A549 (cell line): ENCODE measurements at regions not wholly inside any gene's neighbourhood (a gene's known extent, or its start where the extent isn't known, plus 50 kb on each side); places are given as distances from the start of the nearest gene placed in this dataset.

Source experiments
- ATAC-seq, 2 experiments: fragments of 200-7000 bp in 1 of 2; fragments of >200 bp in 1 of 2; cut with Nextera tagmentation in 1 of 2; cut with Tn5 transposase in 1 of 2; 3 replicates each; pipeline versions ENCODE4 v1.8.0 to v1.9.1; 2018 to 2020; ENCODE audit warnings: mild to moderate bottlenecking in 1 of 2, moderate library complexity in 1 of 2
- CTCF ChIA-PET: fragments of 300-600 bp; sonication (Branson Sonifier 250); formaldehyde crosslinking; extraction: SDS; loops from one replicate; lab custom pipeline; 2021; ENCODE audit warnings: antibody characterized with exemption, inconsistent platforms; lab: Yijun Ruan, JAX
- POLR2A ChIA-PET: fragments of 350-600 bp; formaldehyde crosslinking; extraction: SDS; loops from one replicate; lab custom pipeline; 2021; ENCODE audit warnings: antibody characterized with exemption, inconsistent platforms; lab: Yijun Ruan, JAX
- DNase-seq, 2 experiments: peaks; one replicate each; pipeline versions ENCODE4 v3.0.0 to v3.0.0-alpha.2; 2011 to 2016; ENCODE audit warnings: low read depth in 1 of 2, low spot score in 1 of 2
- FAIRE-seq: peaks from 2 replicates; lab custom pipeline; 2011; peaks lifted over from hg19 to GRCh38; lab: Jason Lieb, UNC
- H3K27ac ChIP-seq, 2 experiments: fragments of >200 bp; sonication (Bioruptor Twin); formaldehyde crosslinking; 3 replicates each; pipeline ENCODE4 v1.5.1; 2016 to 2017
- H3K4me1 ChIP-seq: fragments of >200 bp; sonication (Bioruptor Twin); formaldehyde crosslinking; 3 replicates; pipeline ENCODE4 v1.6.1; 2016
- H3K4me2 ChIP-seq: fragments of >200 bp; sonication (Bioruptor Twin); formaldehyde crosslinking; 3 replicates; pipeline ENCODE4 v1.6.1; 2016
- H3K4me3 ChIP-seq: fragments of >200 bp; sonication (Bioruptor Twin); formaldehyde crosslinking; 3 replicates; pipeline ENCODE4 v1.5.1; 2016
- H3K9me3 ChIP-seq: fragments of >200 bp; sonication (Bioruptor Twin); formaldehyde crosslinking; 3 replicates; pipeline ENCODE4 v1.6.1; 2016
- ATOH8 ChIP-seq: fragments of 250-450 bp; sonication (Bioruptor Pico); IDR thresholded peaks from 2 replicates; pipeline ENCODE4 v1.5.0; 2020; ENCODE audit warnings: low read depth, mild to moderate bottlenecking, moderate library complexity
- BCL3 ChIP-seq: fragments of >200 bp; sonication (Bioruptor Twin); formaldehyde crosslinking; IDR thresholded peaks from 3 replicates; pipeline ENCODE4 v1.6.1; 2016
- CBX8 ChIP-seq: fragments of 200-600 bp; sonication (generic); IDR thresholded peaks from 2 replicates; pipeline ENCODE4 v1.6.1; 2016
- CHD4 ChIP-seq: fragments of 200-600 bp; sonication (generic); IDR thresholded peaks from 2 replicates; pipeline ENCODE4 v1.6.1; 2016; ENCODE audit warnings: antibody characterized with exemption, mild to moderate bottlenecking, borderline replicate concordance
- EHMT2 ChIP-seq: fragments of 200-600 bp; sonication (generic); IDR thresholded peaks from 2 replicates; pipeline ENCODE4 v1.6.1; 2016; ENCODE audit warnings: antibody characterized with exemption, low read depth, mild to moderate bottlenecking, moderate library complexity
- EP300 ChIP-seq, 2 experiments: fragments of >200 bp; sonication (Bioruptor Twin); formaldehyde crosslinking; IDR thresholded peaks; 2 replicates in 1 of 2; 3 replicates in 1 of 2; pipeline ENCODE4 v1.6.1; 2016 to 2017
- ESRRA ChIP-seq: fragments of 150-350 bp; IDR thresholded peaks from 2 replicates; pipeline ENCODE4 v1.6.1; 2014; ENCODE audit warnings: mild to moderate bottlenecking, low read length, borderline replicate concordance
- FOSL2 ChIP-seq, 2 experiments: fragments of 450-650 bp in 1 of 2; fragments of >200 bp in 1 of 2; sonication (Bioruptor Twin) in 1 of 2; formaldehyde crosslinking; IDR thresholded peaks; 2 replicates each; pipeline versions ENCODE4 v1.5.0 to v1.6.1; 2016 to 2020; ENCODE audit warnings: mild to moderate bottlenecking in 1 of 2, moderate library complexity in 1 of 2
- HEYL ChIP-seq: fragments of 250-450 bp; sonication (Bioruptor Pico); IDR thresholded peaks from 2 replicates; pipeline ENCODE4 v1.8.0; 2021; ENCODE audit warnings: mild to moderate bottlenecking, moderate library complexity
- HOXB5 ChIP-seq: fragments of 250-450 bp; sonication (Bioruptor Pico); IDR thresholded peaks from 2 replicates; pipeline ENCODE4 v1.5.0; 2020; ENCODE audit warnings: mild to moderate bottlenecking, moderate library complexity
- JUNB ChIP-seq: fragments of >200 bp; sonication (Bioruptor Twin); formaldehyde crosslinking; IDR thresholded peaks from 2 replicates; pipeline ENCODE4 v1.6.1; 2016
- KDM1A ChIP-seq: fragments of 200-600 bp; sonication (generic); IDR thresholded peaks from 2 replicates; pipeline ENCODE4 v1.6.1; 2016; ENCODE audit warnings: low read depth, mild to moderate bottlenecking
- MAFK ChIP-seq: fragments of 450-650 bp; IDR thresholded peaks from 2 replicates; pipeline ENCODE4 v1.6.1; 2014; ENCODE audit not compliant: partially characterized antibody
- NR3C1 ChIP-seq: fragments of >200 bp; sonication (Bioruptor Twin); formaldehyde crosslinking; IDR thresholded peaks from 3 replicates; pipeline ENCODE4 v1.6.1; 2017
- PBX3 ChIP-seq: IDR thresholded peaks from 2 replicates; pipeline ENCODE4 v1.6.1; 2012
- PHF8 ChIP-seq: fragments of 200-600 bp; sonication (generic); IDR thresholded peaks from 2 replicates; pipeline ENCODE4 v1.6.1; 2016; ENCODE audit warnings: low read depth, mild to moderate bottlenecking, antibody characterized with exemption, moderate library complexity, borderline replicate concordance
- POLR2AphosphoS2 ChIP-seq: conservative IDR thresholded peaks from 2 replicates; pipeline ENCODE4 v1.6.1; 2012; ENCODE audit warnings: low read length, improper control_type of control experiment, inconsistent platforms
- RAD21 ChIP-seq, 2 experiments: fragments of >200 bp in 1 of 2; sonication (Bioruptor Twin) in 1 of 2; formaldehyde crosslinking in 1 of 2; IDR thresholded peaks in 1 of 2; conservative IDR thresholded peaks in 1 of 2; 2 replicates in 1 of 2; 3 replicates in 1 of 2; pipeline ENCODE4 v1.6.1; 2012 to 2018; ENCODE audit warnings: inconsistent platforms in 1 of 2
- RARB ChIP-seq: fragments of 250-450 bp; sonication (Bioruptor Pico); IDR thresholded peaks from 2 replicates; pipeline ENCODE4 v1.8.0; 2021; ENCODE audit warnings: mild to moderate bottlenecking, moderate library complexity
- TP53 ChIP-seq: fragments of 250-450 bp; sonication (Bioruptor Pico); IDR thresholded peaks from 2 replicates; pipeline ENCODE4 v1.5.0; 2021; ENCODE audit warnings: mild to moderate bottlenecking, moderate library complexity
- ZSCAN20 ChIP-seq: fragments of 250-450 bp; sonication (Bioruptor Pico); IDR thresholded peaks from 2 replicates; pipeline ENCODE4 v1.8.0; 2022; ENCODE audit warnings: mild to moderate bottlenecking, moderate library complexity
- WGBS: methylation state at CpG from one replicate; pipeline ENCODE4 v1.1.6; 2017; ENCODE audit errors: missing lambda C conversion rate; 5-methylcytosine and 5-hydroxymethylcytosine counted together
- TF ChIP-seq, protein P1 (sequence below): fragments of >200 bp; sonication (Bioruptor Twin); formaldehyde crosslinking; IDR thresholded peaks from 2 replicates; pipeline ENCODE4 v1.6.1; 2016

DNA sequence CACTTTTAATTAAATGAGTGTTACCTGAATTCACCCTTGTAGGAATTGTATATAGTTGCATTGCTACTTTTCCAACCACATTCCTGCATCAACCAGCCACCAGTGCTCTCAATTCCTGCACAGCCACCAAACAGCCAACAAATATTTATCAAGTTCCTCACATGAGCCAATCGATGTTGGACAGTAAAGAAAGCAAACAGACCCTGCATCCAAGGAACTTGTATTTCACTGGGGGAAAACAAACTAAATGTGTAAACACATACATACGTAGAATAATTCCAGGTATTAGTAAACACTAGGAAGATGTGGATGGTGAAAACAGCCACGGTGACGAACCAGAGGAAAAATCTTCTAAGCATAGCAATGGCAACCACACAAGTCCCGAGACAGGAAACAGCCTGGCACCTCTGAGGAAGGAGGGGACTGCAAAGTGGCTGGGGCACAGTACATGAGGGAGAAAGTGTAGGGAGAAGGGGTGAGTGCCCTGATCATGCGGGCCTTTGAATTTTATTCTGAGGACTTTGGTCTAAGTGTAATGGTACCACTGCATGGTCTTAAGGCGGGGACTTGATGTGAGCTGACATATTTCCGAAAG, 111.2 kb downstream of the XRCC2 start:
- no peak for DNase-seq
- CTCF ChIA-PET = interaction anchor here (1.5 kb wide), 1 partner anchor 228 kb away, joined by 3 read pairs; no protein-coding TSS in a partner anchor
- POLR2A ChIA-PET = no interaction called here

DNA sequence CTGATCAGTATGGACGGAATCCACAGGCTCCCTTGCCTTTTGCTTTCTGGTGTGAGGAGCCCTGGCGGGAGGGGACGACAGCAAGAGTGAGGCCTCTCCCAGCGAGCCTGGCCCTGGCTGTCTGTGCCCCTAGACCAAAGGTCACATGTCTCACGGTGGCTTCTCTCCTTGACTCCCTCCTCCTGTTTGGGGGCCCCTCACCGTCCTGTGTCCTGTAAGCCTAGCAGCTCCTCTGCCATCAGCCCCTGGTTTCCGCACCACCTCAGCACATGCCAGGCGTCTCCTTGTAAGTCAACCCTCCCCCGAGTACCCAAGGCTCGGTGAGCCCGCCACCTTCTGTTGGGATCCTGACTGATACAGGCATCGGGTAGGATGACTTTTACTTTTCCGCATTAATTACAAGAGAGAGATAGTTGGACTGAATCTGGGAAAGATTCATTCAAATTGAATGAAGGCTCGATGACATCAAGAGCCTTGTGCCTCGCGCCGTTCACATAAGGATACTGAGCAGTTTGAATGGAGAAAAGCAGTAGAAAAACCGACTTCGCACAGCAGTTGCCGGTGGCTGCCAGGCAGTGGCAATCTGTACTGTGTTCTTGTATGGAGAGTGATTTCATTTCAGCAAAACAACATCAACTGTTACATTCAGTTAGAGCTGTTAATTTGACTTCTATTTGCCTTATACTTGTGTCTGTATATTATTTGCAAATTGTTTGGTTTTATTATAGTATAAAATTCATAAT, 119.8 kb downstream of the XRCC2 start:
- TF ChIP-seq TP53 (CRISPR knock-in tag) = no peak
- TF ChIP-seq PBX3 = no peak
- no peak for TF ChIP-seq FOSL2 (IDR thresholded peaks at IDR 0.05)
- TF ChIP-seq FOSL2 (CRISPR knock-in tag; IDR thresholded peaks at IDR 0.05) = no peak
- TF ChIP-seq KDM1A = no peak
- TF ChIP-seq POLR2AphosphoS2 = no peak
- TF ChIP-seq EHMT2 = no peak
- no peak for TF ChIP-seq JUNB
- TF ChIP-seq CHD4 = no peak
- TF ChIP-seq CBX8 = no peak
- TF ChIP-seq MAFK = no peak
- no peak for TF ChIP-seq NR3C1
- ATAC-seq (no peak), FAIRE-seq (no peak), DNase-seq (no peak)
- ChIA-PET POLR2A (no interaction called here), CTCF (no interaction called here)
- Histone ChIP-seq H3K4me3 (no peak overlapping the region), H3K4me2 (no peak overlapping the region), H3K4me1 (no peaks in the 10 kb centered on the region), H3K27ac (no peak overlapping the region), H3K9me3 (no peaks in the 10 kb centered on the region)
- WGBS = 84% methylated on average over 20 of the region's 20 CpGs

More for the DNA sequence above, 111.2 kb downstream of the XRCC2 start:
- TF ChIP-seq RARB (CRISPR knock-in tag) (no peak), HEYL (no peak), TP53 (CRISPR knock-in tag) (no peak)
- ATAC-seq = peak in 1 of 2 experiments; percentile 27; a peak in 2 of 6 replicates
- no peak overlapping the region for H3K4me3 ChIP-seq
- no peaks in the 10 kb centered on the region for H3K9me3 ChIP-seq
- H3K27ac ChIP-seq = no peak overlapping the region
- 62% methylated on average over 8 of the region's 8 CpGs for WGBS
- H3K4me1 ChIP-seq = no peaks in the 10 kb centered on the region
- no peak overlapping the region for H3K4me2 ChIP-seq
- no peak for FAIRE-seq

DNA sequence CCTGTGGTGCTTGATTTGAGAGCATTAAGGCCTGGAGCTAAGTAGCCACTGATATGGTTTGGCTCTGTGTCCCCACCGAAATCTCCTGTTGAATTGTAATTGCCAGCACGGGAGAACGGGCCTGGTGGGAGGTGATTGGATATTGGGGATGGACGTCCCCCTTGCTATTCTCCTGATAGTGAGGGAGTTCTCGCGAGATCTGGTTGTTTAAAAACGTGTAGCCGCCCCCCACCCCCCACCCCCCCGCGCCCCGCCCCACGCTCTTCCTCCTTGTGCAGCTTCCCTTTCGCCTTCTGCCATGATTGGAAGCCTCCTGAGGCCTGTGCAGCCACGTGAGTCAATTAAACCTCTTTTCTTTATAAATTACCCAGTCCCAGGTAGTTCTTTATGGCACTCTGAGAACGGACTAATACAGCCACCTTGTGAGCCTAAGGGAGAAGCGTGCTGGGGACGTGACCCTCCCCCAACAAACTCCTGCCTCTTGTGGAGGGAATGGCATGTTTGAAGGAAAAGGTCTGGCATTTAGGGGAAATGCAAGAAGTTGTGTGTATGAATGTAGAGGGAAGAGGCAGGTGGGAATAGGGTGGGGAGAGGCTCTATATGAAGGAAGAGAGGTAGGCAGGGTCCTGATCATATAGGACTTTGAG, 118.0 kb upstream of the KMT2C start:
- 77% methylated on average over 13 of the region's 17 CpGs for WGBS
- Histone ChIP-seq H3K4me2 (no peak overlapping the region), H3K9me3 (no peaks in the 10 kb centered on the region), H3K4me1 (no peaks in the 10 kb centered on the region), H3K4me3 (no peak overlapping the region), H3K27ac (no peak overlapping the region)
- TF ChIP-seq EP300 (IDR thresholded peaks at IDR 0.05) (no peak), BCL3 (no peak), PBX3 (no peak), PHF8 (no peak), RAD21 (conservative IDR thresholded peaks at IDR 0.05 in 1 of 2, IDR thresholded peaks at IDR 0.05 in 1 of 2) (no peak), HOXB5 (no peak), ZSCAN20 (CRISPR knock-in tag) (no peak), TP53 (CRISPR knock-in tag) (no peak), ATOH8 (CRISPR knock-in tag) (no peak), ESRRA (no peak)
- TF ChIP-seq, protein P1, sequence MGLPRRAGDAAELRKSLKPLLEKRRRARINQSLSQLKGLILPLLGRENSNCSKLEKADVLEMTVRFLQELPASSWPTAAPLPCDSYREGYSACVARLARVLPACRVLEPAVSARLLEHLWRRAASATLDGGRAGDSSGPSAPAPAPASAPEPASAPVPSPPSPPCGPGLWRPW = no peak
- ChIA-PET POLR2A (no interaction called here), CTCF (no interaction called here)
- DNase-seq (no peak), FAIRE-seq (no peak), ATAC-seq (no peak)
